MCF 10A (cell line): ENCODE measurements at regions not wholly inside any gene's neighbourhood (a gene's known extent, or its start where the extent isn't known, plus 50 kb on each side); places are given as distances from the start of the nearest gene placed in this dataset.

ENCODE experiments used
- BruUV-seq: library from RNA; stranded (reverse); fragments of 400-500 nt; replicated peaks from 2 replicates; lab custom pipeline; 2021; lab: Mats Ljungman, UMichigan
- CTCF ChIA-PET: fragments of 300-600 bp; sonication (Branson Sonifier 250); formaldehyde crosslinking; extraction: SDS; loops from one replicate; lab custom pipeline; 2021; ENCODE audit warnings: antibody characterized with exemption, inconsistent platforms; lab: Yijun Ruan, JAX
- POLR2A ChIA-PET: fragments of 300-600, 350-650 bp; sonication (Branson Sonifier 250); formaldehyde crosslinking; extraction: SDS; loops from one replicate; lab custom pipeline; 2020; ENCODE audit warnings: antibody characterized with exemption, inconsistent platforms; lab: Yijun Ruan, JAX
- DNase-seq: peaks from one replicate; pipeline ENCODE4 v3.0.0-alpha.2; 2018; ENCODE audit not compliant: unreplicated experiment
- H3K27ac Mint-ChIP-seq: one replicate; pipeline ENCODE4 v1.8.0; 2022; ENCODE audit warnings: mild to moderate bottlenecking, low read depth, mixed read lengths; ENCODE audit not compliant: unreplicated experiment
- H3K27me3 Mint-ChIP-seq: one replicate; pipeline ENCODE4 v1.8.0; 2022; ENCODE audit warnings: mixed read lengths; ENCODE audit not compliant: insufficient read depth, unreplicated experiment
- H3K36me3 Mint-ChIP-seq: one replicate; pipeline ENCODE4 v1.8.0; 2022; ENCODE audit warnings: mild to moderate bottlenecking, moderate library complexity, mixed read lengths; ENCODE audit not compliant: insufficient read depth, unreplicated experiment
- H3K4me1 Mint-ChIP-seq: one replicate; pipeline ENCODE4 v1.8.0; 2022; ENCODE audit warnings: mixed read lengths; ENCODE audit not compliant: insufficient read depth, unreplicated experiment
- H3K4me3 Mint-ChIP-seq: one replicate; pipeline ENCODE4 v1.8.0; 2022; ENCODE audit warnings: mild to moderate bottlenecking, moderate library complexity, mixed read lengths; ENCODE audit not compliant: unreplicated experiment
- H3K9me3 Mint-ChIP-seq: one replicate; pipeline ENCODE4 v1.8.0; 2022; ENCODE audit warnings: mixed read lengths; ENCODE audit not compliant: unreplicated experiment
- intact Hi-C: fragments of 100-400 bp; cut with micrococcal nuclease; formaldehyde crosslinking; loops from 2 replicates; pipeline ENCODE4 v1.14.1; 2022
- TF ChIP-seq, protein P1 (sequence below): fragments of 200-600 bp; IDR thresholded peaks from one replicate; pipeline ENCODE4 v1.8.0; 2022; ENCODE audit warnings: antibody characterized with exemption, mild to moderate bottlenecking; ENCODE audit not compliant: unreplicated experiment

GRCh38 chr18:56188529-56189275, 449.7 kb downstream of the TXNL1 start:
- Mint-ChIP-seq H3K27ac (no peak overlapping the region), H3K4me1 (no peaks in the 10 kb centered on the region), H3K9me3 (peaks cover 14% of the 10 kb centered on the region), H3K27me3 (no peaks in the 10 kb centered on the region), H3K36me3 (no peaks in the 10 kb centered on the region), H3K4me3 (no peak overlapping the region)
- no TSS peak for BruUV-seq
- intact Hi-C loops, result no loop called here
- no peak for DNase-seq
- ChIA-PET POLR2A (no interaction called here), CTCF (no interaction called here)
- TF ChIP-seq, protein P1, sequence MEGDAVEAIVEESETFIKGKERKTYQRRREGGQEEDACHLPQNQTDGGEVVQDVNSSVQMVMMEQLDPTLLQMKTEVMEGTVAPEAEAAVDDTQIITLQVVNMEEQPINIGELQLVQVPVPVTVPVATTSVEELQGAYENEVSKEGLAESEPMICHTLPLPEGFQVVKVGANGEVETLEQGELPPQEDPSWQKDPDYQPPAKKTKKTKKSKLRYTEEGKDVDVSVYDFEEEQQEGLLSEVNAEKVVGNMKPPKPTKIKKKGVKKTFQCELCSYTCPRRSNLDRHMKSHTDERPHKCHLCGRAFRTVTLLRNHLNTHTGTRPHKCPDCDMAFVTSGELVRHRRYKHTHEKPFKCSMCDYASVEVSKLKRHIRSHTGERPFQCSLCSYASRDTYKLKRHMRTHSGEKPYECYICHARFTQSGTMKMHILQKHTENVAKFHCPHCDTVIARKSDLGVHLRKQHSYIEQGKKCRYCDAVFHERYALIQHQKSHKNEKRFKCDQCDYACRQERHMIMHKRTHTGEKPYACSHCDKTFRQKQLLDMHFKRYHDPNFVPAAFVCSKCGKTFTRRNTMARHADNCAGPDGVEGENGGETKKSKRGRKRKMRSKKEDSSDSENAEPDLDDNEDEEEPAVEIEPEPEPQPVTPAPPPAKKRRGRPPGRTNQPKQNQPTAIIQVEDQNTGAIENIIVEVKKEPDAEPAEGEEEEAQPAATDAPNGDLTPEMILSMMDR, result no peak

GRCh38 chr18:56186319-56186718, 452.1 kb downstream of the TXNL1 start:
- TF ChIP-seq, protein P1, result no peak
- Mint-ChIP-seq H3K4me3 (no peak overlapping the region), H3K27ac (no peak overlapping the region), H3K27me3 (no peaks in the 10 kb centered on the region), H3K9me3 (peaks cover 14% of the 10 kb centered on the region), H3K36me3 (peaks cover 7% of the 10 kb centered on the region), H3K4me1 (no peaks in the 10 kb centered on the region)
- DNase-seq, result no peak
- POLR2A ChIA-PET, result no interaction called here
- intact Hi-C loops, result no loop called here
- CTCF ChIA-PET, result no interaction called here
- no TSS peak for BruUV-seq

GRCh38 chr18:56185126-56185525, 453.3 kb downstream of the TXNL1 start:
- POLR2A ChIA-PET, result interaction anchor here (0.7 kb wide), 1 partner anchor 580 kb away, joined by 3 read pairs; no protein-coding TSS in a partner anchor
- CTCF ChIA-PET, result no interaction called here
- Mint-ChIP-seq H3K27ac (no peak overlapping the region), H3K27me3 (no peaks in the 10 kb centered on the region), H3K36me3 (peaks cover 7% of the 10 kb centered on the region), H3K4me1 (no peaks in the 10 kb centered on the region), H3K9me3 (peaks cover 14% of the 10 kb centered on the region), H3K4me3 (no peak overlapping the region)
- intact Hi-C loops, result no loop called here
- no TSS peak for BruUV-seq
- TF ChIP-seq, protein P1, result no peak
- no peak for DNase-seq

DNA sequence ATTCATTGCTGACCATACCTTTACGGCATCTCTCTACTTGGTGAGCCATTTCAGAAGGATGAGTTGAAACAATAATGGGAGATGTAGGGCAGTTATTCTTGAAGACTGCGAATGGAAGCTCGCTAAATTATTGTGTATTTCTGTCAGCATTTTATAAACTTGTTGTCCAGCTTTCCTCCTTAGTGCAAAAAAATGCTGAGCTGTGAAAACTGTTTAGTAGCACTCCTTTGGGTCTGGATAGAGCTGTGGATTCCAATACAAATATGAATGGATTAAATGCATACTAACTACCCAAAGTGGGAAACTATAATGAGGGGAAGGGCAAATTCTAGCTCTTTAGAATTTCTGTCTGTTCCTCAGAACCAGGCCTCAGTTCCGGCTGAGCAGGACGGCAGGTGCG, 461.6 kb downstream of the TXNL1 start:
- TF ChIP-seq, protein P1, result no peak
- ChIA-PET CTCF (interaction anchor here (0.6 kb wide), 1 partner anchor 99 kb away, joined by 3 read pairs; no protein-coding TSS in a partner anchor), POLR2A (interaction anchor here (0.6 to 0.7 kb wide), 2 partner anchors 63 to 918 kb away, joined by 3 read pairs; no protein-coding TSS in a partner anchor)
- Mint-ChIP-seq H3K4me1 (no peaks in the 10 kb centered on the region), H3K9me3 (no peaks in the 10 kb centered on the region), H3K36me3 (no peaks in the 10 kb centered on the region), H3K27me3 (no peaks in the 10 kb centered on the region), H3K27ac (no peak overlapping the region), H3K4me3 (no peak overlapping the region)
- no TSS peak for BruUV-seq
- intact Hi-C loops, result no loop called here
- DNase-seq, result no peak
